ENCODE measurements at regions not wholly inside any gene's neighbourhood (a gene's known extent, or its start where the extent isn't known, plus 50 kb on each side); places are given as distances from the start of the nearest gene placed in this dataset.
"Not testable (repeated sequence)": the region's sequence is repeated elsewhere in the genome, so short reads cannot be mapped to it uniquely, and the experiment has no call there.

- DNase-seq (ENCODE audit: low read depth in 4 of 4, low spot score in 3 of 4), result no peak
These were observed 374.9 kb upstream of the NOX3 start for GRCh38 chr6:155830531-155830930.

GRCh38 chr6:155829646-155830045 is 374.0 kb upstream of the NOX3 start:
- no peak for DNase-seq (ENCODE audit: low read depth in 4 of 4, low spot score in 3 of 4)

GRCh38 chr6:155828989-155829388 is 373.4 kb upstream of the NOX3 start:
- DNase-seq (ENCODE audit: low read depth in 4 of 4, low spot score in 3 of 4), result no peak

- DNase-seq (ENCODE audit: low read depth in 4 of 4, low spot score in 3 of 4), result no peak
These were observed 363.1 kb upstream of the NOX3 start for GRCh38 chr6:155818698-155819097.

- DNase-seq (ENCODE audit: low read depth in 4 of 4, low spot score in 3 of 4), result no peak
These were observed 357.9 kb upstream of the NOX3 start for GRCh38 chr6:155813548-155813947.

GRCh38 chr6:155807243-155807642 is 351.6 kb upstream of the NOX3 start:
- DNase-seq (ENCODE audit: low read depth in 4 of 4, low spot score in 3 of 4), result no peak

- no peak for DNase-seq (ENCODE audit: low read depth in 4 of 4, low spot score in 3 of 4)
These were observed 345.4 kb upstream of the NOX3 start for GRCh38 chr6:155801046-155801445.

- DNase-seq (ENCODE audit: low read depth in 4 of 4, low spot score in 3 of 4), result not testable (repeated sequence)
These were observed 343.2 kb upstream of the NOX3 start for GRCh38 chr6:155798876-155799275.

GRCh38 chr6:155795173-155795796 is 339.6 kb upstream of the NOX3 start:
- no peak for DNase-seq (ENCODE audit: low read depth in 4 of 4, low spot score in 3 of 4)

GRCh38 chr6:155791891-155792290 is 336.3 kb upstream of the NOX3 start:
- DNase-seq (ENCODE audit: low read depth in 4 of 4, low spot score in 3 of 4), result no peak

GRCh38 chr6:155791186-155791585 is 335.5 kb upstream of the NOX3 start:
- no peak for DNase-seq (ENCODE audit: low read depth in 4 of 4, low spot score in 3 of 4)

- no peak for DNase-seq (ENCODE audit: low read depth in 4 of 4, low spot score in 3 of 4)
These were observed 331.5 kb upstream of the NOX3 start for GRCh38 chr6:155787168-155787567.

GRCh38 chr6:155786528-155786927 is 330.9 kb upstream of the NOX3 start:
- DNase-seq (ENCODE audit: low read depth in 4 of 4, low spot score in 3 of 4), result no peak

- no peak for DNase-seq (ENCODE audit: low read depth in 4 of 4, low spot score in 3 of 4)
These were observed 327.3 kb upstream of the NOX3 start for GRCh38 chr6:155782739-155783459.

- DNase-seq (ENCODE audit: low read depth in 4 of 4, low spot score in 3 of 4), result peak; percentile 35 to 63 (median 44)
These were observed 326.7 kb upstream of the NOX3 start for GRCh38 chr6:155782320-155782731.

GRCh38 chr6:155779456-155779855 is 323.8 kb upstream of the NOX3 start:
- no peak for DNase-seq (ENCODE audit: low read depth in 4 of 4, low spot score in 3 of 4)

- DNase-seq (ENCODE audit: low read depth in 4 of 4, low spot score in 3 of 4), result no peak
These were observed 322.7 kb upstream of the NOX3 start for GRCh38 chr6:155778336-155778735.

GRCh38 chr6:155771822-155772221 is 316.2 kb upstream of the NOX3 start:
- DNase-seq (ENCODE audit: low read depth in 4 of 4, low spot score in 3 of 4), result no peak

GRCh38 chr6:155770856-155771255 is 315.2 kb upstream of the NOX3 start:
- DNase-seq (ENCODE audit: low read depth in 4 of 4, low spot score in 3 of 4), result no peak

GRCh38 chr6:155770313-155770712 is 314.7 kb upstream of the NOX3 start:
- DNase-seq (ENCODE audit: low read depth in 4 of 4, low spot score in 3 of 4), result no peak

- DNase-seq (ENCODE audit: low read depth in 4 of 4, low spot score in 3 of 4), result no peak
These were observed 309.9 kb upstream of the NOX3 start for GRCh38 chr6:155765275-155766194.
